ENCODE measurements at regions not wholly inside any gene's neighbourhood (a gene's known extent, or its start where the extent isn't known, plus 50 kb on each side); places are given as distances from the start of the nearest gene placed in this dataset.
A peak's percentile ranks its signal among the peaks of the same experiment; 100 is the strongest.
"Not testable (repeated sequence)": the region's sequence is repeated elsewhere in the genome, so short reads cannot be mapped to it uniquely, and the experiment has no call there.

- no peak for DNase-seq
These were observed 138.7 kb upstream of the CCDC150 start for GRCh38 chr2:196500686-196501431.

GRCh38 chr2:196501836-196502235 is 137.7 kb upstream of the CCDC150 start:
- no peak for DNase-seq

GRCh38 chr2:196502386-196502785 is 137.1 kb upstream of the CCDC150 start:
- no peak for DNase-seq

GRCh38 chr2:196503398-196503797 is 136.1 kb upstream of the CCDC150 start:
- no peak for DNase-seq

- DNase-seq: no peak
These were observed 134.7 kb upstream of the CCDC150 start for GRCh38 chr2:196504788-196505187.

DNA sequence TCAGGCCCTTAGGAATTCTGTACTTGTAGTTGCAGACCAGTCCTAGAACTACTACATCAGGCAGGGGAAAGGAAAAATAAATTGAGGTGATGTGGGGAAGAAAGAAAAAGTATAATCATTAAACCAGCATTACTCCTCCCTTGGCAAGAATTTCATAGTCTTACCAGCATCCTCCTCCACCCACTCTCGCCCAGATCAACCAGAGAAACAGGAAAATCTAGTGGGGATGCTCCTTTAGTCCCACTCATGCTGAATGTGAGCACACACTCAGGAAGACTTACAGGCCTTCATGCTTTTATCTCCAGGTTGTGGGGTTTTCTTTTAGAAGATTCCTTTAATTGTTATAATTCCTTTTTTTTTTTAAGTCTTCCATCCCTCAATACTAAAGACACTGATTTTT is 129.3 kb upstream of the CCDC150 start:
- DNase-seq: no peak

DNA sequence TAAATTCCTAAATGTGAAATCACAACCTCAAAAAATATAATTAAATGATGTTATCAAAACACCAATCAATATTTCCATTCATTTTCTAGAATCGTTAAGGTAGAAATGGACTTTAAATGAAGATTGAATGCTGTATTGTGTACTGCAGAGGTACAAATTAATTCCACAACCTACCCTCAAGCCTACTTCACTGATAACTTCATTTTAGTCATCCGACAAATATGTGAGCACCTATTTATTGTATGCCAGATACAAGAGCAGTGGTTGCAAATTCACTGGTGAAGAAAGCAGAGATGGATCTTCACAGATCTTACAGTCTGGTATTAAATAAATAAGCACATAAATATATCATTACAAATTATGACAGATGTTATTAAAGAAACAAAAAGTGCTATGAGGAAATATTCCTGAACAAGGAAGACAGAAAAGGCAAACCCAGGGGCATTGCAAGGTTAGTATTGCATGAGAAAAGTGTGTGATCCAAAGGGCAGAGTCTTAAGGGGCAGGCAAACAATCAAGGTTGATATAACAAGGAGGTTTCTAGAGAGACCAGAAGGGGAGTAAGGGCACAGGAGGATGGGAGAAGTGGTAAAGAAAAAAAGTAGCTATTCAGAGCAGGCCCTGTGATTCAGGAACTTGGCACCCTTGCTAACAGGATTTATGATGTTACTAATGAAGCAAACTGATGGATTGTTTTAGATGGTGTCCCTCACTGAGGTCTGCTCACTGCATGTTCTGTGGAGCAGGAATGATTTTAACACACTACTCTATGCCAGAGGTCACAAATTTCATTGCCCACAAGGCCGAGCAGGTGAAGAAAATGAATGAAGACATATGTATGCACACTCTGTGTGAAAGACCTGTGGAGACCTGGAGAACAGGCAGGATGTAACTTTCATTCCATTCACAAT is 128.0 kb upstream of the CCDC150 start:
- DNase-seq: no peak

- no peak for DNase-seq
These were observed 125.6 kb upstream of the CCDC150 start for GRCh38 chr2:196513796-196514526.

DNA sequence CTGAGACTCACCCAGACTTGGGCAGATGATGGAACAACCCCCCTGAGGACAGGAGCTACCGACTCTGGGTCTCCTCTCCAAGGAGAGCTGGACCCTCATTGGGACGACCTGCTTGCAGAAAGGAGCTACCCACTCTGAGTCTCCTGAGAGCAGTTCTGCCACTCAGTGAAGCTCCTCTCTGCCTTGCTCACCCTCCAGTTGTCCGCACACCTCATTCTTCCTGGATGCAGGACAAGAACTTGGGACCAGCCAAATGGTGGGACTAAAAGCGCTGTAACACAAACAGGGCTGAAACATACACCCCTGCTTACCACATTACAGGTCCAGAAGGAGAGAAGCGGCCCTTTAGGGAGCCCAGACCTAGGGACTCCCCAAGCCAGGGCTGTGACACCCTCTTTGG is 124.9 kb upstream of the CCDC150 start:
- DNase-seq: no peak

GRCh38 chr2:196515051-196515450 is 124.5 kb upstream of the CCDC150 start:
- peak in 1 of 2 experiments; percentile 18 for DNase-seq

GRCh38 chr2:196515608-196516007 is 123.9 kb upstream of the CCDC150 start:
- no peak for DNase-seq

DNA sequence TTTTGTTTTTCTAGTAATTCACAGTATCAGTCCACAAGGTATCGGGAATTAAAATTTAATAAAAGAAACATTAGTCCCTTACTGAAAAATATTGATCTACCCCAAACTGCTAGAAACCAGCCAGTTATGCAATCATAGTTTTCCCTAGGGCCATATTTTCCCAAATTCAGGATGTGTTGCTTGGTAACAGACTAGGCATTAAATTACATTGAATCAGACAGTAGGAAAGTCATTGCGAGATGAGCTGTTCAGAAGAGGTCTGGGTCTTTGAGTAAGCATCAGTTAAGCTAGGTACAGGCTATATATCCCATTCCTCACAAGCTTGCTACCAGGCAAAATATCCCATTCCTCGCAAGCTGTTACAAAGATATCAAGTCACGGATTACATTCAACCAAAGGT is 123.0 kb upstream of the CCDC150 start:
- DNase-seq: no peak

DNA sequence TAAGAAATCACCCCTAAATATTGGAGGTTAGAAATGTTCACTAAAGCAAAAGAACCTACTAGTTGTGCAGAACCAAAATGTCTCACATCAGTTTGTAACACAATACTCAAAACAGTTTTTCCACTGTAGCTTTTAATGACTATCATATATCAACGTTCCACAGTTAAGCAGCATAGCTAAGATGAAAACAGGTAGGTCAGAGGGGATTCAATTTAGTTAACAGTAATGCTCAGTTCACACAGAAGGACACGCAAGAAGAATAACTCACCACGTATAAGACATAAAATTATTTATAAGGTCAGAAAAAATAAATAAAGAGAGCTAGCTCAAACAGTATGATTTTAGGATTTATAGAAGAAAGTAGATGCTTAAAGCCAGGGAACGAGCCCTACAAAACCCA is 118.9 kb upstream of the CCDC150 start:
- no peak for DNase-seq

DNA sequence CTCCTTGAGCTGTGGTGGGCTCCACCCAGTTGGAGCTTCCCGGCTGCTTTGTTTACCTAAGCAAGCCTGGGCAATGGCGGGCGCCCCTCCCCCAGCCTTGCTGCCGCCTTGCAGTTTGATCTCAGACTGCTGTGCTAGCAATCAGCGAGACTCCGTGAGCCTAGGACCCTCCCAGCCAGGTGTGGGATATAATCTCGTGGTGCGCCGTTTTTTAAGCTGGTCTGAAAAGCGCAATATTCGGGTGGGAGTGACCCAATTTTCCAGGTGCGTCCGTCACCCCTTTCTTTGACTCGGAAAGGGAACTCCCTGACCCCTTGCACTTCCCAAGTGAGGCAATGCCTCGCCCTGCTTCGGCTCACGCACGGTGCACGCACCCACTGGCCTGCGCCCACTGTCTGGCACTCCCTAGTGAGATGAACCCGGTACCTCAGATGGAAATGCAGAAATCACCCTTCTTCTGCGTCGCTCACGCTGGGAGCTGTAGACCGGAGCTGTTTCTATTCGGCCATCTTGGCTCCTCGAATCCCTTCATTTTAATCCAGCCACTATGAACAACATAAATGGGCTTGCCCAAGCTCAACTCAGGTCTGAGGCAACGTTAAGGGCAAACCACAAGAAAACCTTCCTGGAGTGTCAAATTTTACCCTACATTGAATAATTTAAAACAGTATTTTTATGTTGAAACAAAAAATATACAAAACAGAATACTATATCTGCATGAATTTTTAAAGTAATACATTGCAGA is 112.4 kb upstream of the CCDC150 start:
- DNase-seq: not testable (repeated sequence)

DNA sequence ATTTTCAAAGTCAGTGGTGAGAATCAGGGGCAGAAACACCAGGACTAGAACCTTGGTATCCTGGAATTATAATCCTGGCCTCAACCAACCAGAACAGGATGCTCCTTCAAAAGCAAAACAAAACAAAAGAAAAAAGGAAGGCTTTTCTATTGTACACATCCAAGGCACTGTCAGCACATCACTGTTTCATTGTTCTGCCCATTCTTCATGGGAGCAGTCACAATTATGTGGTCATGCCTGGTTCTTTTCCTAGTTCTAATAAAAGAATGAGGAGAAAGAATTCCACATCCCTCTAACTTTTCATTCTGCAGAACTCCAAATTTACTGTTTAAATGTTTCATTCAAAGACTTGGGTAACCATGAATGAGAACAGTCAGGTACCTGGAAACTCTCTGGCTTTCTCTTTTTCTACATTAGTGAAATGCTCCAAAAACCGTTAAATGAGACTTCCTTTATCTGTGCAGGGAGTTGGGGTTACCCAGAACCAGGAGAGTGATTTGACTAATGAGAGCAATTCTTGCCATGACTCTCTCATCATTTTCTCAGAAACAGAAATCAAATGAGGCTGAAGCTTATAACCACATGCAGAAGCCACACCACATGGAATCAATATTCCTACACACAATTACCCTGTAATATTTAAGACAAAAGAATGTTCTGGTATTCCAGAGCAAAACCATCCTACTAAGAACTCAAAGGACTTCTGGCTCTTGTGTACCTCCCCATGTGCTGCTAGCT is 110.9 kb upstream of the CCDC150 start:
- no peak for DNase-seq

- no peak for DNase-seq
These were observed 108.6 kb upstream of the CCDC150 start for GRCh38 chr2:196530910-196531309.

DNA sequence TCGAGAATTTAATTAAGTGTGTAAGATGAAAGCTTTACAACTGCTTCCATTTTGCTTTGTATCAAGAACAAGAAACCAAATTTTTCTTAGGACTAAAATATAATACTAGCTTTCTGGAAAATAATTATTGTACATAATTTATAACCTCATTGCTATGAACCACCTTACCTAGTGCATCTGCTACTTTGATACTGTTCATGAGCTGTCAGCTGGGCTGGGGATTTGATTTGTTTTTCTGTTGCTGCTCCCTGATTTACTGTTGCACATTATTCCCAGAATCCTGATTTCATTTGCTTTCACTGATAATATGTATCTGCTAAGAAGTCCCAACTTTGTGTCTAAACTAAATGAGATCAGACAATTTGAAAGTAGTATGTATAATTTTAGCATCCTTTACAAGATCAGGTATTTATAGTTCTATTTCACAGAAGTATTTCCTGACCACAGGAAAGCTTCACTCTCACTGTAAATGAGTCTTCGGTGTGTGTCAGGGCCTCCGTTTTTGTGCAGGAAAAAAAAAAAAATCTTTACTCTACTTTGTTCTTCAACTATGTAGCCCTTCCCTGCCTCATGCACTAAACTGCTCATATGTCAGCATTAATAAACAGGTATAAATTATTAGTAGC is 105.6 kb upstream of the CCDC150 start:
- no peak for DNase-seq

- no peak for DNase-seq
These were observed 105.0 kb upstream of the CCDC150 start for GRCh38 chr2:196534495-196534894.

DNA sequence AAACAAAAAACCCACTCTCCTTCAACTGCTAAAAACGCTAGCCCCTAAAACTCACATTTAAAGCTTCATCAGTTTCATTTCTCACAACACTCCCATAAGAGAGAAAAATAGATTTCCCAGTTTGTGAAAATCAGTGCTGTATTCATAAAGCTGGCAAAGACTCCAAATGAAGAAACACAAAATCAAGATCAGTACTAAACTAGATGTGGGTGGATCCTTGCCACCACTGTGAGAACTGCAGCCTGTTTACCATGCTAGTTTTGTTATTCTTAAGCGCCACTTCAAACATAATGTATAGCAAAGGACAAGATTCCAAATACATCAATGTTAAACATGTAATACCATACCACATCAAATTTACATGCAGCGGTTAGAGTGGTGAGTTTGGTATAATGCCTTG is 104.5 kb upstream of the CCDC150 start:
- no peak for DNase-seq

GRCh38 chr2:196535742-196536141 is 103.8 kb upstream of the CCDC150 start:
- no peak for DNase-seq

- DNase-seq: no peak
These were observed 102.2 kb upstream of the CCDC150 start for GRCh38 chr2:196537311-196537710.

DNA sequence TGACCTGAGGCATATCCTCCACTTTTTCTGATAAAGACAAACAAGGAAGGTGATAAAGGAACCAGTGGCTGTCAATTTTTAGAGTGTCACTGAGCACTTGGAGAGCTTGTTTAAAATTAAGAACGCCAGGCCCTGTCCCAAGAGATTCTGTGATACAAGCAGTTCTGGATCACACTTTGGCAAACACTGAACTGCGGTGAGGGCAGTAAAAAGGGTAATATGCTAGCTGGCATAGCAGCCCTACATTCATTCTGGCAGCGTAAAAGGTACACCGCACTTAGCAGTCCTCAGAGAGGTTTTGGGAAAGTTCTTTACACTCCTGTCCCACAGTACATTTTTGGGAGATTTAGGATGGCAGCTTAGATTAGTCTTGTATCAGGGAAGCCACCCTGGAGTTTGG is 101.3 kb upstream of the CCDC150 start:
- DNase-seq: no peak
